Gastrocnemius medialis (tissue), 4 donors: ENCODE measurements at regions not wholly inside any gene's neighbourhood (a gene's known extent, or its start where the extent isn't known, plus 50 kb on each side); places are given as distances from the start of the nearest gene placed in this dataset.

Source experiments
- CTCF ChIP-seq, 5 experiments: fragments of 450-650 bp in 3 of 5; fragments of 200-600 bp in 2 of 5; sonication (generic) in 2 of 5; IDR thresholded peaks in 4 of 5; conservative IDR thresholded peaks in 1 of 5; 1 replicate in 4 of 5; 2 replicates in 1 of 5; pipeline ENCODE4 v1.5.1; 2016 to 2019; ENCODE audit warnings: antibody characterized with exemption in 5 of 5, mild to moderate bottlenecking in 3 of 5, moderate library complexity in 3 of 5
- POLR2A ChIP-seq, 2 donors: fragments of 450-650 bp; IDR thresholded peaks; one replicate each; pipeline ENCODE4 v1.6.1; 2017; ENCODE audit warnings: antibody characterized with exemption in 2 of 2, mild to moderate bottlenecking in 2 of 2, moderate library complexity in 2 of 2

- no peak for TF ChIP-seq CTCF (IDR thresholded peaks at IDR 0.05 in 4 of 5, conservative IDR thresholded peaks at IDR 0.05 in 1 of 5)
- no peak for TF ChIP-seq POLR2A (IDR thresholded peaks at IDR 0.05)
Observed at GRCh38 chr2:139550873-139551272, 770.7 kb upstream of the NXPH2 start.
